GM12874 (cell line): ENCODE measurements at regions not wholly inside any gene's neighbourhood (a gene's known extent, or its start where the extent isn't known, plus 50 kb on each side); places are given as distances from the start of the nearest gene placed in this dataset.

Source experiments
- TF ChIP-seq, protein P1 (sequence below): IDR thresholded peaks from 2 replicates; pipeline ENCODE4 v1.5.1; 2011; ENCODE audit warnings: low read depth, mild to moderate bottlenecking, control low read depth, low read length, moderate library complexity; ENCODE audit not compliant: insufficient read depth

DNA sequence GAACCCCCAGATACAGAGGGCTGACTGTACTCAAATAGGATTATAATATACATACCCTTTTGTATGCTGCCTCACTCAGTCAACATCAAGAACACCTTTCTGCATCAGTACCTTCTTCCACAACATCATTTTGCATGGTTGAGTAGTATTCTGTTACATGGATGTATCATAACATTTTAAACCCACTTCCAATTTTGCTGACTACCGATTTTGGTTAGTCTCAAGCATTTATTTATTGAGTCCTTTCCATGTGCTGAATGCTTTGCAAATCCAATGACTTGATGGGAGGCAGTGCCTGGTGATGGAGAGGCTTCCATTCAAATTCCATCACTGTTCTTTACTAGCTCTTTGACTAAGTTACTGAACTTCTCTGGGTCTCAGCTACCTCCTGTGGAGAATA, 182.0 kb upstream of the KLF4 start:
- TF ChIP-seq, protein P1, sequence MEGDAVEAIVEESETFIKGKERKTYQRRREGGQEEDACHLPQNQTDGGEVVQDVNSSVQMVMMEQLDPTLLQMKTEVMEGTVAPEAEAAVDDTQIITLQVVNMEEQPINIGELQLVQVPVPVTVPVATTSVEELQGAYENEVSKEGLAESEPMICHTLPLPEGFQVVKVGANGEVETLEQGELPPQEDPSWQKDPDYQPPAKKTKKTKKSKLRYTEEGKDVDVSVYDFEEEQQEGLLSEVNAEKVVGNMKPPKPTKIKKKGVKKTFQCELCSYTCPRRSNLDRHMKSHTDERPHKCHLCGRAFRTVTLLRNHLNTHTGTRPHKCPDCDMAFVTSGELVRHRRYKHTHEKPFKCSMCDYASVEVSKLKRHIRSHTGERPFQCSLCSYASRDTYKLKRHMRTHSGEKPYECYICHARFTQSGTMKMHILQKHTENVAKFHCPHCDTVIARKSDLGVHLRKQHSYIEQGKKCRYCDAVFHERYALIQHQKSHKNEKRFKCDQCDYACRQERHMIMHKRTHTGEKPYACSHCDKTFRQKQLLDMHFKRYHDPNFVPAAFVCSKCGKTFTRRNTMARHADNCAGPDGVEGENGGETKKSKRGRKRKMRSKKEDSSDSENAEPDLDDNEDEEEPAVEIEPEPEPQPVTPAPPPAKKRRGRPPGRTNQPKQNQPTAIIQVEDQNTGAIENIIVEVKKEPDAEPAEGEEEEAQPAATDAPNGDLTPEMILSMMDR: no peak

DNA sequence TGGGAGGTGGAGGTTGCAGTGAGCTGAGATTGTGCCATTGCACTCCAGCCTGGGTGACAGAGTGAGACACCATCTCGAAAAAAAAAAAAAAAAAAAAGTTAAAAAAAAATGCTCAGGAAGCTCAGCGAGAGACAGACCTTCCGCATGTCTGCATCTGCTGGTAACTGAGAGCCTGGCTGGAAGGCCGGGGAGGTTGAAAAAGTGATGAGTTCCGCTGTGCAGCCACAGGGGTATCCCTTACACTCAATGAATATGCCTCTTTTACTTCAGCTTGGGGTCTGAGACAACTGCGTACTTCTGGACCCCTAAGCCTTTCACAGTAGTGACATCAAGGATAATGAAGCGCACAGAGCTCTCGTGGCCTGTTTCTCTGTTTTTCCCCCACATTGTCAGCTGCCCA, 179.9 kb upstream of the KLF4 start:
- TF ChIP-seq, protein P1: no peak

DNA sequence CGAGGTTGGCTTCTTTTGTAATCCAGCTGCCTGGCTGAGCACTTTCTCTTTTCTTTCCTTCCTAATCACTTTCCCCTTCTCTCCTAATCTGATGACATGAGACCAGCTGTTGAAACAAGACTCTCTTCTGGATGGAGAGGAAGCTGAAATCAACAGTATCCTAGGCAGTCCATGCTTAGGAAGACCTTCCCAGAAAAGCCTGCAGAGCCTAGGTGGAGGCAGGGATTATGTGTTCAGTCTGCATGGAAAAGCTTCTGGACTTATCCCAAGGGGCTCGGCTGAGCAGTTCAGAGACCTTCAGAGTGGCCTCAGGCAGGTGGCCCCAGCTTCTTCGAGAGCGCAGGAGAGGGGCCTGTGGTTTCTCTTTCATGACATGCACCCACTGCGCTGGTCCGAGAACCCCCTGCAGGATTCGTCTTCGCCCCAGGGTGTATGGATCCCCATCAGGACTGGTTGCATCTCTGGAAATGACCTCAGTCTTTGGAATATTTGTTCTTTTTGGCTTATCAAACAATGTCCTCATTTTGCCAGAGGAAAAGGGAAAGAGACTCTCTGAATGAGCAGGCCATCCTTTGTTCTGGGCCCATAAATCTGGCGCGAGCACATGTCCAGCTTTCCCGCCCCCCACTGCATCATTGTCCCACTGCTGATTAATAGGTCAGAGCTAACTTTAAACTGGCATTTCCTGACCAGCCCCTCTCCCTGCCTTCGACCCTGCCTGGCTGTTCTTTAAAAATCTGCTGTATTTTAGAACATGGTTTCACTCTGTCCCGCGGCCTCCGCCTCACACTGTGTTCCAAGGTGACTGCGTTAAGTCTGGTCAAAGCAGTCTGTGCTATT, 177.9 kb upstream of the KLF4 start:
- TF ChIP-seq, protein P1: no peak

DNA sequence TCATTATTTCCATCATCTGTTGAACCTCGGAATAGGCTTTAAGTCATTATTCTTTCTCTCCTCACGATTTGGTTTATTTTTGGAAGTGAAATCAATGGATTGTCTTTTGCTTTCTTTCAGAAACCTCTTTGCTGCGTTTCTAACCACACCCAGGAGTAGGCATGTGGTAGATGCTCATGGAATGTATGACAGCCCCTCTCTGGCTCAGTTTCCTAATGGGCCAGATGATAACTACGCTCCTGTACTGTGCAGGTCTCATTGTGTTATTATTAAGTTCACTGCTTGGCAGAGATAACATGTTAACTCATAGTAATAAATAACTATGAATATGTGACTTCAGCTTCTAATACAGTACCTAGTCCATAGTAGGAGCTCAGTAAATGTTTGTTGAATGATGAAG, 175.5 kb upstream of the KLF4 start:
- TF ChIP-seq, protein P1: no peak

DNA sequence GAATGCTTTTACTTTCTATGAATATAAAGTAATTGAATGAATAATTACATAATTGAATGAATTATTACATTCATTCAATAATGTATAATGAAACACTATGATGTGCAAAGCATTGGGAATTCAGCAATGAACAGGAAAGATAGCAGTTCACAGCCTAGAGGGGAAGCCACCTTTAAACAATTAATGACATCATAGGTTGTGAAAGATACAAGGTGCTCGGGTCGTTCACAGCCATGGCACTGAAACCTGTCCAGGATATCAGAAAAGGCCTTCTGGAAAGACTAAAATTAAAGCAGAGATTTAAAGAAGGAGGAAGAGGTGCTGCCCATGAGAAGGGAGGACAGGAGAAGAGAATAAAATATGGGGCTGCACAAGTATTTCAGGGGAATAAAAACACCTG, 171.4 kb upstream of the KLF4 start:
- TF ChIP-seq, protein P1: no peak

DNA sequence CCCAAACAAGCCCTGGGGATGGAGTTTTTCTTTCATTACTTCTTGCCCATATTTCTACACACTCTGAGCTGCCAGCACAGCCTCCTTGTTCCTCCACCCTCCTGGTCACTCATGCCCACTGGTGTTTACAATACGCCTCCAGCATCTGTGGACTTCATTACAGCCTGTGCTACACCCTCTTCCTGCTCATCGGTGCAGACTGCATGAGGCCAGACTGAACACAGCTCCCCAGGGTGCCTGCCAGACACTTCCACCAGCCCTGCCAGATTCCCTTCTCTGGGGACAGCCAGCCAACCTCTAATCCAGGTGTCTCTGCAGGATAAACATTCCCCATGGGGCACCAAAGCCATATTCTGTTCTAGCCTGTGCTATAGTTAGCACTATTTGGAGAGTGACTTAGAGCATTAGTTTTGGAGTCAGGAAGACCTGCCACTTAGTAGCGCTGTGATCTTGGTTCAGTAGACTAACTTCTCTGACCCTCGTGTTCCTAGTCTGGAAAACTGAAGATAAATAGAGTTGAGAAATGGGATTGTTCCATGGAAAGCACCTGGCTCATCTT, 163.8 kb upstream of the KLF4 start:
- TF ChIP-seq, protein P1: no peak

DNA sequence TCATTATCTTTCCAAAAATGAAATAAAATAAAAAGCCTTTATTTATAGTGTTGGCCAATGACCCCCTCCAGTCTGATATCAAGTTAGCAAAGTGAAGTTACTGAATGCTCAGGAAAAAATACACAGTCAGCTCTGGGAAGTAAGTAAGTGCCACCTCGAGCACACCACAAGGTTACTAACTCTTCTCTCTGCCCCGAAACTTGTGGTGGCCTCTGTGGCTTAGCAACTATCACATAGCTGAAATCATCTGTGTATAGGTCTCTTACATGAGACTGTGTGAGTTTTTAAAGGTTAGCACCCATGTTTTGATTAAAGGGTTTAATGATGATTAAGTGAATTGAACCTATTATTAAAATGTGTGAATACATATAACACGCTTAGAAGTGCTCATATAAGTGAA, 161.4 kb upstream of the KLF4 start:
- TF ChIP-seq, protein P1: no peak
